Neural crest cell (in vitro differentiated cells): ENCODE measurements at regions not wholly inside any gene's neighbourhood (a gene's known extent, or its start where the extent isn't known, plus 50 kb on each side); places are given as distances from the start of the nearest gene placed in this dataset.

Experiments
- DNase-seq: peaks from one replicate; pipeline ENCODE4 v3.0.0; 2021; ENCODE audit warnings: low read depth, mixed read lengths, low spot score
- H3K27ac Mint-ChIP-seq: one replicate; pipeline ENCODE4 v1.8.0; 2021; ENCODE audit warnings: mild to moderate bottlenecking, mixed read lengths; ENCODE audit not compliant: unreplicated experiment
- H3K27me3 Mint-ChIP-seq: 2 replicates; pipeline ENCODE4 v1.8.0; 2021; ENCODE audit warnings: low read depth, mild to moderate bottlenecking, mixed read lengths
- H3K36me3 Mint-ChIP-seq: 2 replicates; pipeline ENCODE4 v1.8.0; 2021; ENCODE audit warnings: low read depth, mild to moderate bottlenecking, mixed read lengths
- H3K4me1 Mint-ChIP-seq: 2 replicates; pipeline ENCODE4 v1.8.0; 2021; ENCODE audit warnings: mixed read lengths
- H3K4me3 Mint-ChIP-seq: one replicate; pipeline ENCODE4 v1.8.0; 2021; ENCODE audit warnings: mild to moderate bottlenecking, mixed read lengths
- H3K9me3 Mint-ChIP-seq: 2 replicates; pipeline ENCODE4 v1.8.0; 2021; ENCODE audit warnings: mixed read lengths
- TF ChIP-seq, protein P1 (sequence below): fragments of 200-600 bp; sonication (generic); conservative IDR thresholded peaks from 2 replicates; pipeline ENCODE4 v1.5.0; 2021; ENCODE audit warnings: antibody characterized with exemption, mild to moderate bottlenecking

DNA sequence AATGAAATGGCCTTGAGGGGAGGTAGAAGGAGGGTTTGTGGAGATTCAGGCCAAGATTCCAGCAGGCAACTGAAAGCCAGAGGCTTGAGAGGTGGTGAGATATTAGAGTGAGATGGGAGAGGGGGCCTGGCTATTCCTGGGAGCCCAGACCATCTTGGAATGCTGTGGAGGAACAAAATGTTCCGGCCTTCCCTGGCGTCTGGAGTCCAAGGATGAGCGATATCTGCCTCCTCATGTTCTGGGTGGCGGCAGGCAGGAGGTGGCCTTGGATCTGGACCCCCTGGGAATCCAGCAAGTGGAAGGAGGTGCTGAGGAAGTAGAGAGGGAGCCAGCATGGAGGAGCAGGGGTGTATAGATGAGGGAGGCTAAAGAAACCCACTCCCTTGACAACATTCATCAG lies 335.9 kb downstream of the CYP26B1 start:
- DNase-seq = no peak
- Mint-ChIP-seq H3K27ac (no peak overlapping the region), H3K4me1 (no peaks in the 10 kb centered on the region), H3K27me3 (no peaks in the 10 kb centered on the region), H3K36me3 (no peaks in the 10 kb centered on the region), H3K9me3 (peaks cover 6% of the 10 kb centered on the region), H3K4me3 (no peak overlapping the region)
- TF ChIP-seq, protein P1, sequence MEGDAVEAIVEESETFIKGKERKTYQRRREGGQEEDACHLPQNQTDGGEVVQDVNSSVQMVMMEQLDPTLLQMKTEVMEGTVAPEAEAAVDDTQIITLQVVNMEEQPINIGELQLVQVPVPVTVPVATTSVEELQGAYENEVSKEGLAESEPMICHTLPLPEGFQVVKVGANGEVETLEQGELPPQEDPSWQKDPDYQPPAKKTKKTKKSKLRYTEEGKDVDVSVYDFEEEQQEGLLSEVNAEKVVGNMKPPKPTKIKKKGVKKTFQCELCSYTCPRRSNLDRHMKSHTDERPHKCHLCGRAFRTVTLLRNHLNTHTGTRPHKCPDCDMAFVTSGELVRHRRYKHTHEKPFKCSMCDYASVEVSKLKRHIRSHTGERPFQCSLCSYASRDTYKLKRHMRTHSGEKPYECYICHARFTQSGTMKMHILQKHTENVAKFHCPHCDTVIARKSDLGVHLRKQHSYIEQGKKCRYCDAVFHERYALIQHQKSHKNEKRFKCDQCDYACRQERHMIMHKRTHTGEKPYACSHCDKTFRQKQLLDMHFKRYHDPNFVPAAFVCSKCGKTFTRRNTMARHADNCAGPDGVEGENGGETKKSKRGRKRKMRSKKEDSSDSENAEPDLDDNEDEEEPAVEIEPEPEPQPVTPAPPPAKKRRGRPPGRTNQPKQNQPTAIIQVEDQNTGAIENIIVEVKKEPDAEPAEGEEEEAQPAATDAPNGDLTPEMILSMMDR = no peak

DNA sequence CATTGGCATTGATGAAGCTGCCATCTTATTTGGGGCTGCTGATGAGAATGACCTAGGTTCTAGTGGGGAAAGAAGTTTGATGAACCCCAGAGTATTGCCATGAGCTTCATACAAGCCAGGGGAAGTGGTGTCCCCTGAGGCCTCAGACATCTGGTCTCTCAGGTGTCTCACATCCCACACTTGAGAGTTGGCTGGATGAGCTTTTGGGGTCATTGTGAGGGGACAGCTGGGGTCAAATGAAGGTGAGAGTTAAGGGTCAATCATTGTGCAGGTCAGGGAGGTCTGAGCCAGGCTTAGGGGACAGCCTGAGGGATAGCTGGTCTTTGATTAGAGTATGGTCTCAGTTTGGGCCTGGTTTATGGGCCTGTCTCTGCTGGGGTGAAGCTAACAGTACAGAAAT lies 336.5 kb downstream of the CYP26B1 start:
- H3K4me3 Mint-ChIP-seq = no peak overlapping the region
- peak overlapping the region; percentile 76 for H3K27ac Mint-ChIP-seq
- TF ChIP-seq, protein P1 = no peak
- no peaks in the 10 kb centered on the region for H3K4me1 Mint-ChIP-seq
- H3K36me3 Mint-ChIP-seq = no peaks in the 10 kb centered on the region
- peaks cover 3% of the 10 kb centered on the region for H3K9me3 Mint-ChIP-seq
- no peaks in the 10 kb centered on the region for H3K27me3 Mint-ChIP-seq
- no peak for DNase-seq

DNA sequence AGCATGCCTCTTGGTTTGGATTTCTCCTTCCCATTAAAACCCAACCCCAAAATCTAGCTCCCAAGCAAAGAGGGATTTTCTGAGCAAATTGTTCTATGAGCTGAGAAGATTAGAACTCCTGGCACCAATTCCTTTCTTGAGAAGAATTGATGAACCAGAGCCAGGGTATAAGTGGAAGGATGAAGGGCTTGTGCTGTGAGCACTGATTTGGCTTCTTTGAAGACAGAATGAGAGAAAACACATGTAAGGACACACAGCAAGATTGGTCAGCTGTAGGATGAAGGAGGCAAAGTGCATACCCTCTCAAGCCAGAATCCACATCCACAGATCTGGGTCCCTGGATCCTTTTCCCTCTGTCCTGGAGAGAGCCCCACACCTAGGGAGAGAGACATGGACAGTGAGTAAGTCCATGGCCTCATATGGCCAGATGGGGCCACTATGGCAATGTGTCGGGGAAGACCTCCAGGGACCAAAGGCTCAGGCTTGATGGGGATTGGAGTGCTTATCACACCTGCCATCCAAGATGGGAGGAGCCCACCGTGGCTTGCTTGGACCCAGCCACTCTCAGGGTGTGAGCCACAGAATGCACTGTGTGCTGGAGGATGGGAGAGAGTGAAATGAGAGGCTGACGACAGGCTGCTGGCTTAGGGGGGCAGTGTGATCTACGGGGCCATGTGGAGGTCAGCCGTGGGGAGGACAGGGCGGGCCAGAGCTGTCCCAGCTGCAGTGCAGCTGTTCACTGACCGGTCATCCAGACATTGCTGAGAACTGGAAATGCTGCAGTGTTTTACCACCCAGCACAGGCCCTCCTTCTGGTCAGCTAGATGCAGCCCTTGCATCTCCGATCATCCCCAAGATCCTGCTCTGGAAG lies 339.8 kb downstream of the CYP26B1 start:
- Mint-ChIP-seq H3K27ac (no peak overlapping the region), H3K4me1 (no peaks in the 10 kb centered on the region)
- DNase-seq = no peak

GRCh38 chr2:71806432-71806831 lies 341.2 kb downstream of the CYP26B1 start:
- TF ChIP-seq, protein P1 = no peak
- Mint-ChIP-seq H3K9me3 (no peaks in the 10 kb centered on the region), H3K4me1 (no peaks in the 10 kb centered on the region), H3K27me3 (peaks cover 5% of the 10 kb centered on the region), H3K27ac (no peak overlapping the region), H3K36me3 (no peaks in the 10 kb centered on the region), H3K4me3 (no peak overlapping the region)
- no peak for DNase-seq

More for the DNA sequence above, 339.8 kb downstream of the CYP26B1 start:
- TF ChIP-seq, protein P1 = no peak
- Mint-ChIP-seq H3K4me3 (no peak overlapping the region), H3K36me3 (no peaks in the 10 kb centered on the region), H3K27me3 (peaks cover 5% of the 10 kb centered on the region), H3K9me3 (peaks cover 3% of the 10 kb centered on the region)

GRCh38 chr2:71804281-71804751 lies 343.3 kb downstream of the CYP26B1 start:
- Mint-ChIP-seq H3K4me3 (no peak overlapping the region), H3K4me1 (no peaks in the 10 kb centered on the region), H3K9me3 (no peaks in the 10 kb centered on the region), H3K27ac (no peak overlapping the region), H3K27me3 (peaks cover 5% of the 10 kb centered on the region), H3K36me3 (no peaks in the 10 kb centered on the region)
- TF ChIP-seq, protein P1 = no peak
- DNase-seq = no peak
